ENCODE measurements at regions not wholly inside any gene's neighbourhood (a gene's known extent, or its start where the extent isn't known, plus 50 kb on each side); places are given as distances from the start of the nearest gene placed in this dataset.

- peak; percentile 39 for DNase-seq
Measured at GRCh38 chr5:57778501-57779091, 296.0 kb upstream of the ACTBL2 start.

GRCh38 chr5:57777174-57777581 is 294.6 kb upstream of the ACTBL2 start:
- peak; percentile 28 for DNase-seq

GRCh38 chr5:57776035-57776434 is 293.4 kb upstream of the ACTBL2 start:
- DNase-seq: no peak

GRCh38 chr5:57774439-57774838 is 291.8 kb upstream of the ACTBL2 start:
- no peak for DNase-seq

- no peak for DNase-seq
Measured at GRCh38 chr5:57772512-57772911, 289.9 kb upstream of the ACTBL2 start.

- DNase-seq: no peak
Measured at GRCh38 chr5:57770039-57770438, 287.4 kb upstream of the ACTBL2 start.

- DNase-seq: no peak
Measured at GRCh38 chr5:57768745-57769144, 286.1 kb upstream of the ACTBL2 start.

GRCh38 chr5:57764479-57765089 is 282.0 kb upstream of the ACTBL2 start:
- DNase-seq: no peak

GRCh38 chr5:57761513-57761912 is 278.9 kb upstream of the ACTBL2 start:
- DNase-seq: no peak

GRCh38 chr5:57754616-57755015 is 272.0 kb upstream of the ACTBL2 start:
- DNase-seq: no peak

- no peak for DNase-seq
Measured at GRCh38 chr5:57753446-57753845, 270.8 kb upstream of the ACTBL2 start.

GRCh38 chr5:57751710-57752109 is 269.1 kb upstream of the ACTBL2 start:
- no peak for DNase-seq

- DNase-seq: no peak
Measured at GRCh38 chr5:57750891-57751290, 268.3 kb upstream of the ACTBL2 start.

- DNase-seq: no peak
Measured at GRCh38 chr5:57750282-57750681, 267.7 kb upstream of the ACTBL2 start.

- peak; percentile 66 for DNase-seq
Measured at GRCh38 chr5:57749396-57749795, 266.8 kb upstream of the ACTBL2 start.

- peak; percentile 56 for DNase-seq
Measured at GRCh38 chr5:57745700-57746651, 263.4 kb upstream of the ACTBL2 start.

GRCh38 chr5:57745029-57745428 is 262.4 kb upstream of the ACTBL2 start:
- DNase-seq: no peak

- DNase-seq: no peak
Measured at GRCh38 chr5:57741336-57741735, 258.7 kb upstream of the ACTBL2 start.

GRCh38 chr5:57738787-57739186 is 256.2 kb upstream of the ACTBL2 start:
- no peak for DNase-seq

- DNase-seq: no peak
Measured at GRCh38 chr5:57738301-57738700, 255.7 kb upstream of the ACTBL2 start.

GRCh38 chr5:57736716-57737115 is 254.1 kb upstream of the ACTBL2 start:
- no peak for DNase-seq

- peak; percentile 96 for DNase-seq
Measured at GRCh38 chr5:57735279-57736153, 252.9 kb upstream of the ACTBL2 start.

GRCh38 chr5:57734296-57734695 is 251.7 kb upstream of the ACTBL2 start:
- DNase-seq: no peak
